CD4-positive, alpha-beta T cell (primary cell): ENCODE measurements at regions not wholly inside any gene's neighbourhood (a gene's known extent, or its start where the extent isn't known, plus 50 kb on each side); places are given as distances from the start of the nearest gene placed in this dataset.

ENCODE experiments used
- ATAC-seq: fragments of 200-7000 bp; cut with Tn5 transposase; one replicate; pipeline ENCODE4 v1.10.0; 2022; ENCODE audit warnings: mild to moderate bottlenecking; ENCODE audit not compliant: poor library complexity
- CTCF ChIA-PET: fragments of 350-600 bp; sonication (Branson Sonifier 250); formaldehyde crosslinking; loops from one replicate; lab custom pipeline; 2021; ENCODE audit warnings: antibody characterized with exemption, inconsistent platforms; lab: Charles Lee
- POLR2A ChIA-PET: fragments of 350-600 bp; sonication (Branson Sonifier 250); formaldehyde crosslinking; loops from one replicate; lab custom pipeline; 2021; ENCODE audit warnings: antibody characterized with exemption, inconsistent platforms; lab: Charles Lee
- DNase-seq, 14 experiments: peaks; one replicate each; pipeline ENCODE4 v3.0.0-alpha.2; 2013 to 2020; ENCODE audit warnings: mixed read lengths in 2 of 14
- H3K27ac ChIP-seq, 2 donors: one replicate each; pipeline versions ENCODE4 v1.5.1 to v1.7.0; 2013; ENCODE audit warnings: low read length in 2 of 2, low read depth in 1 of 2, mild to moderate bottlenecking in 1 of 2
- H3K27me3 ChIP-seq, 2 experiments: 1 replicate in 1 of 2; 2 replicates in 1 of 2; pipeline versions ENCODE4 v1.6.1 to v1.7.0; 2013; ENCODE audit warnings: low read length in 2 of 2, control low read depth in 1 of 2, mild to moderate bottlenecking in 1 of 2, moderate library complexity in 1 of 2; ENCODE audit not compliant: insufficient read depth in 2 of 2, control insufficient read depth in 1 of 2
- H3K36me3 ChIP-seq: one replicate; pipeline ENCODE4 v1.6.1; 2013; ENCODE audit warnings: low read length, control low read depth; ENCODE audit not compliant: insufficient read depth
- H3K4me1 ChIP-seq: one replicate; pipeline ENCODE4 v1.6.1; 2013; ENCODE audit warnings: low read length, control low read depth; ENCODE audit not compliant: insufficient read depth
- H3K4me3 ChIP-seq: one replicate; pipeline ENCODE4 v1.5.1; 2013; ENCODE audit warnings: mild to moderate bottlenecking, low read length, moderate library complexity
- H3K9me3 ChIP-seq, 2 experiments: 1 replicate in 1 of 2; 2 replicates in 1 of 2; pipeline versions ENCODE4 v1.6.1 to v1.7.0; 2013; ENCODE audit warnings: low read length in 2 of 2, mild to moderate bottlenecking in 2 of 2, control low read depth in 1 of 2, moderate library complexity in 1 of 2; ENCODE audit not compliant: control insufficient read depth in 1 of 2, insufficient read depth in 1 of 2
- H3K27ac Mint-ChIP-seq: one replicate; pipeline ENCODE4 v1.8.0; 2020; ENCODE audit warnings: mixed read lengths
- H3K27me3 Mint-ChIP-seq: one replicate; pipeline ENCODE4 v1.8.0; 2021; ENCODE audit warnings: mixed read lengths
- H3K36me3 Mint-ChIP-seq: one replicate; pipeline ENCODE4 v1.8.0; 2021; ENCODE audit warnings: low read depth, mixed read lengths
- H3K4me1 Mint-ChIP-seq: one replicate; pipeline ENCODE4 v1.8.0; 2021; ENCODE audit warnings: low read depth, mixed read lengths
- H3K4me3 Mint-ChIP-seq: one replicate; pipeline ENCODE4 v1.8.0; 2020; ENCODE audit warnings: mild to moderate bottlenecking, mixed read lengths
- H3K9me3 Mint-ChIP-seq: one replicate; pipeline ENCODE4 v1.8.0; 2020; ENCODE audit warnings: mixed read lengths
- CTCF ChIP-seq: fragments of 200-600 bp; IDR thresholded peaks from one replicate; pipeline ENCODE4 v1.8.0; 2022; ENCODE audit warnings: antibody characterized with exemption, mild to moderate bottlenecking
- intact Hi-C, 2 experiments: fragments of 100-400 bp; cut with DNase I in 1 of 2; cut with micrococcal nuclease in 1 of 2; formaldehyde crosslinking; loops; one replicate each; pipeline versions ENCODE4 v1.15.1 to v1.9.0; 2023 to 2025; cut with DNase I, micrococcal nuclease

GRCh38 chrX:7784580-7784979 lies 58.4 kb upstream of the VCX start:
- H3K27ac ChIP-seq: no peak overlapping the region
- DNase-seq: no peak
- H3K4me1 ChIP-seq: no peaks in the 10 kb centered on the region
- CTCF ChIA-PET: no interaction called here
- POLR2A ChIA-PET: no interaction called here
- Mint-ChIP-seq H3K36me3 (no peaks in the 10 kb centered on the region), H3K4me1 (no peaks in the 10 kb centered on the region), H3K27ac (no peak overlapping the region), H3K27me3 (no peaks in the 10 kb centered on the region), H3K9me3 (peaks cover 8% of the 10 kb centered on the region), H3K4me3 (no peak overlapping the region)
- no peak for TF ChIP-seq CTCF
- ATAC-seq: no peak
- H3K36me3 ChIP-seq: no peaks in the 10 kb centered on the region
- H3K27me3 ChIP-seq: no peaks in the 10 kb centered on the region
- intact Hi-C loops: no loop called here
- no peaks in the 10 kb centered on the region for H3K9me3 ChIP-seq
- H3K4me3 ChIP-seq: no peak overlapping the region

GRCh38 chrX:7779644-7780043 lies 63.3 kb upstream of the VCX start:
- H3K4me3 ChIP-seq: no peak overlapping the region
- Mint-ChIP-seq H3K4me3 (no peak overlapping the region), H3K36me3 (no peaks in the 10 kb centered on the region), H3K27ac (no peak overlapping the region), H3K9me3 (peaks cover 5% of the 10 kb centered on the region), H3K4me1 (no peaks in the 10 kb centered on the region), H3K27me3 (no peaks in the 10 kb centered on the region)
- H3K27ac ChIP-seq: no peak overlapping the region
- ATAC-seq (no peak), DNase-seq (no peak)
- ChIA-PET CTCF (no interaction called here), POLR2A (no interaction called here)
- H3K4me1 ChIP-seq: no peaks in the 10 kb centered on the region
- intact Hi-C loops: no loop called here
- H3K9me3 ChIP-seq: no peaks in the 10 kb centered on the region
- no peak for TF ChIP-seq CTCF
- no peaks in the 10 kb centered on the region for H3K27me3 ChIP-seq
- H3K36me3 ChIP-seq: no peaks in the 10 kb centered on the region

GRCh38 chrX:7775987-7776386 lies 67.0 kb upstream of the VCX start:
- Histone ChIP-seq H3K27me3 (no peaks in the 10 kb centered on the region), H3K27ac (no peak overlapping the region), H3K36me3 (no peaks in the 10 kb centered on the region), H3K4me1 (no peaks in the 10 kb centered on the region), H3K9me3 (no peaks in the 10 kb centered on the region), H3K4me3 (no peak overlapping the region)
- POLR2A ChIA-PET: no interaction called here
- Mint-ChIP-seq H3K4me3 (no peak overlapping the region), H3K36me3 (no peaks in the 10 kb centered on the region), H3K4me1 (no peaks in the 10 kb centered on the region), H3K9me3 (no peaks in the 10 kb centered on the region), H3K27me3 (no peaks in the 10 kb centered on the region), H3K27ac (no peak overlapping the region)
- ATAC-seq: no peak
- TF ChIP-seq CTCF: no peak
- intact Hi-C loops: no loop called here
- no peak for DNase-seq
- CTCF ChIA-PET: no interaction called here
